ENCODE measurements at regions not wholly inside any gene's neighbourhood (a gene's known extent, or its start where the extent isn't known, plus 50 kb on each side); places are given as distances from the start of the nearest gene placed in this dataset.

GRCh38 chr2:12867631-12868287 lies 151.0 kb downstream of the TRIB2 start:
- CTCF ChIA-PET: no interaction called here
- no peaks in the 10 kb centered on the region for H3K4me1 ChIP-seq (ENCODE audit: control insufficient read depth, insufficient read depth, low read length)
- intact Hi-C loops (cut with micrococcal nuclease; ENCODE audit: unreplicated experiment): no loop called here
- BruUV-seq (replicated peaks): no TSS peak
- no peak for TF ChIP-seq REST (IDR thresholded peaks at IDR 0.05; ENCODE audit: insufficient read depth in 1 of 2, low read depth in 2 of 2, low read length in 1 of 2)
- no peak for TF ChIP-seq SIN3A (IDR thresholded peaks at IDR 0.05; ENCODE audit: borderline replicate concordance, insufficient read depth, low read depth, low read length)
- no peak for TF ChIP-seq TCF7L2 (IDR thresholded peaks at IDR 0.05; ENCODE audit: low read depth, low read length)
- TF ChIP-seq CTCF (IDR thresholded peaks at IDR 0.05): no peak
- TF ChIP-seq POLR2AphosphoS5 (IDR thresholded peaks at IDR 0.05; ENCODE audit: low read depth, low read length): no peak
- in situ Hi-C loops (cut with HindIII; ENCODE audit: low pct_unique_long_range_greater_than_20kb, low sequenced_read_pairs): no loop called here
- ATAC-seq (no peak), DNase-seq (ENCODE audit: low read depth, low spot score) (no peak)
- H3K36me3 ChIP-seq (ENCODE audit: control insufficient read depth, insufficient read depth, low read length): no peaks in the 10 kb centered on the region
- H3K27ac ChIP-seq (ENCODE audit: low read length): no peak overlapping the region
- no peak overlapping the region for H3K4me3 ChIP-seq (ENCODE audit: low read depth in 2 of 2, low read length in 2 of 2)
- POLR2A ChIA-PET: no interaction called here
- peaks cover 8% of the 10 kb centered on the region; the same call in 1 of the 2 replicates for H3K9me3 ChIP-seq (ENCODE audit: control insufficient read depth, insufficient read depth, low read depth, low read length)
- H3K27me3 ChIP-seq (ENCODE audit: control insufficient read depth, insufficient read depth, low read length): no peaks in the 10 kb centered on the region

GRCh38 chr2:12870692-12871091 lies 154.0 kb downstream of the TRIB2 start:
- ATAC-seq (no peak), DNase-seq (ENCODE audit: low read depth, low spot score) (no peak)
- H3K27ac ChIP-seq (ENCODE audit: low read length): no peak overlapping the region
- BruUV-seq (replicated peaks): no TSS peak
- intact Hi-C loops (cut with micrococcal nuclease; ENCODE audit: unreplicated experiment) (no loop called here), in situ Hi-C loops (cut with HindIII; ENCODE audit: low pct_unique_long_range_greater_than_20kb, low sequenced_read_pairs) (no loop called here)
- no peaks in the 10 kb centered on the region for H3K36me3 ChIP-seq (ENCODE audit: control insufficient read depth, insufficient read depth, low read length)
- no peaks in the 10 kb centered on the region for H3K9me3 ChIP-seq (ENCODE audit: control insufficient read depth, insufficient read depth, low read depth, low read length)
- ChIA-PET CTCF (no interaction called here), POLR2A (no interaction called here)
- H3K4me3 ChIP-seq (ENCODE audit: low read depth in 2 of 2, low read length in 2 of 2): no peak overlapping the region
- H3K4me1 ChIP-seq (ENCODE audit: control insufficient read depth, insufficient read depth, low read length): no peaks in the 10 kb centered on the region
- TF ChIP-seq CTCF (IDR thresholded peaks at IDR 0.05) (no peak), SIN3A (IDR thresholded peaks at IDR 0.05; ENCODE audit: borderline replicate concordance, insufficient read depth, low read depth, low read length) (no peak), TCF7L2 (IDR thresholded peaks at IDR 0.05; ENCODE audit: low read depth, low read length) (no peak), REST (IDR thresholded peaks at IDR 0.05; ENCODE audit: insufficient read depth in 1 of 2, low read depth in 2 of 2, low read length in 1 of 2) (no peak), POLR2AphosphoS5 (IDR thresholded peaks at IDR 0.05; ENCODE audit: low read depth, low read length) (no peak)
- no peaks in the 10 kb centered on the region for H3K27me3 ChIP-seq (ENCODE audit: control insufficient read depth, insufficient read depth, low read length)

Measured in Panc1 (cell line).